OCI-LY7 (cell line): ENCODE measurements at regions not wholly inside any gene's neighbourhood (a gene's known extent, or its start where the extent isn't known, plus 50 kb on each side); places are given as distances from the start of the nearest gene placed in this dataset.

Experiments
- EZH2phosphoT487 ChIP-seq: fragments of 200-600 bp; sonication (generic); IDR thresholded peaks from 2 replicates; pipeline ENCODE4 v1.6.1; 2018; ENCODE audit warnings: low read depth, borderline replicate concordance, mild to moderate bottlenecking, mixed run types, antibody characterized with exemption, low read length, moderate library complexity, mixed read lengths
- TF ChIP-seq, protein P1 (sequence below): fragments of 200-600 bp; sonication (generic); conservative IDR thresholded peaks from 2 replicates; pipeline ENCODE4 v1.5.1; 2014; ENCODE audit warnings: mild to moderate bottlenecking, antibody characterized with exemption, low read length, moderate library complexity, mixed read lengths

DNA sequence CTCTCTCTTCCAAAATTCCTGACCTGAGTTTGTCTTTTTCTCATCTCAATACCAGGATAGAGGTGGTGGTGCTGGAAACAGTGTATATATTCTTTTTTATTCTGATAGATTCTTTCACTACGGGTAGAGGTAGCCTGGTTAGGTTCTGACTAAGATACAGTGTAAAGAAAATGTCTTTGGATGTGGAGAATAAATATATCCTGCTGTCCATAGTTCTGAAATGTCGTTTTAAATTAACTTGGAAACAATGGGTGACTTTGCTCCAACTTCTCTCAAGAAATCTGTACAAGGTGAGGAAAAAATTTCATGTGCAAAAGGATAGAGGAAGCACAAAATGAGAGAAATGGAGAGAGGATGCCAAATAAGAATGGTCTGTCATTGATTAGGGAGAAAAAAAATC, 546.1 kb downstream of the GBA3 start:
- TF ChIP-seq, protein P1, sequence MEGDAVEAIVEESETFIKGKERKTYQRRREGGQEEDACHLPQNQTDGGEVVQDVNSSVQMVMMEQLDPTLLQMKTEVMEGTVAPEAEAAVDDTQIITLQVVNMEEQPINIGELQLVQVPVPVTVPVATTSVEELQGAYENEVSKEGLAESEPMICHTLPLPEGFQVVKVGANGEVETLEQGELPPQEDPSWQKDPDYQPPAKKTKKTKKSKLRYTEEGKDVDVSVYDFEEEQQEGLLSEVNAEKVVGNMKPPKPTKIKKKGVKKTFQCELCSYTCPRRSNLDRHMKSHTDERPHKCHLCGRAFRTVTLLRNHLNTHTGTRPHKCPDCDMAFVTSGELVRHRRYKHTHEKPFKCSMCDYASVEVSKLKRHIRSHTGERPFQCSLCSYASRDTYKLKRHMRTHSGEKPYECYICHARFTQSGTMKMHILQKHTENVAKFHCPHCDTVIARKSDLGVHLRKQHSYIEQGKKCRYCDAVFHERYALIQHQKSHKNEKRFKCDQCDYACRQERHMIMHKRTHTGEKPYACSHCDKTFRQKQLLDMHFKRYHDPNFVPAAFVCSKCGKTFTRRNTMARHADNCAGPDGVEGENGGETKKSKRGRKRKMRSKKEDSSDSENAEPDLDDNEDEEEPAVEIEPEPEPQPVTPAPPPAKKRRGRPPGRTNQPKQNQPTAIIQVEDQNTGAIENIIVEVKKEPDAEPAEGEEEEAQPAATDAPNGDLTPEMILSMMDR, result no peak
- no peak for TF ChIP-seq EZH2phosphoT487
